Endothelial cell of umbilical vein (primary cell): ENCODE measurements at regions not wholly inside any gene's neighbourhood (a gene's known extent, or its start where the extent isn't known, plus 50 kb on each side); places are given as distances from the start of the nearest gene placed in this dataset.

Experiments used
- BruUV-seq: library from RNA; stranded (reverse); fragments of 400-500 nt; replicated peaks from 2 replicates; lab custom pipeline; 2021; lab: Mats Ljungman, UMichigan
- CTCF ChIA-PET: fragments of 300-600, 350-600 bp; sonication (Branson Sonifier 250); formaldehyde crosslinking; loops from one replicate; lab custom pipeline; 2021; ENCODE audit warnings: antibody characterized with exemption, inconsistent platforms; lab: Charles Lee
- POLR2A ChIA-PET: fragments of 300-600, 350-600 bp; sonication (Branson Sonifier 250); formaldehyde crosslinking; loops from one replicate; lab custom pipeline; 2021; ENCODE audit warnings: antibody characterized with exemption, inconsistent platforms; lab: Charles Lee
- DNase-seq: peaks from one replicate; pipeline ENCODE4 v3.0.0-alpha.2; 2011; ENCODE audit warnings: low read depth, low spot score
- FAIRE-seq: peaks from 2 replicates; lab custom pipeline; 2011; peaks lifted over from hg19 to GRCh38; lab: Jason Lieb, UNC
- H2AFZ ChIP-seq: 2 replicates; pipeline ENCODE4 v1.6.0; 2012; ENCODE audit warnings: low read depth, low read length, control low read depth, inconsistent platforms
- H3K27ac ChIP-seq: 2 replicates; pipeline ENCODE4 v1.5.1; 2011; ENCODE audit warnings: low read depth, mild to moderate bottlenecking, control low read depth, low read length, moderate library complexity; ENCODE audit not compliant: insufficient read depth
- H3K27me3 ChIP-seq, 2 experiments: 2 replicates each; pipeline versions ENCODE4 v1.6.0 to v1.6.1; 2011; ENCODE audit warnings: low read length in 2 of 2, mixed read lengths in 1 of 2; ENCODE audit not compliant: control insufficient read depth in 2 of 2, insufficient read depth in 2 of 2
- H3K36me3 ChIP-seq, 2 experiments: 2 replicates in 1 of 2; 3 replicates in 1 of 2; pipeline ENCODE4 v1.5.1; 2011; ENCODE audit warnings: low read length in 2 of 2, mild to moderate bottlenecking in 1 of 2, moderate library complexity in 1 of 2; ENCODE audit not compliant: control insufficient read depth in 2 of 2, insufficient read depth in 2 of 2; ENCODE audit errors: extremely low read depth in 1 of 2
- H3K4me1 ChIP-seq: 3 replicates; pipeline ENCODE4 v1.5.1; 2011; ENCODE audit warnings: mild to moderate bottlenecking, low read length; ENCODE audit not compliant: control insufficient read depth, insufficient read depth; ENCODE audit errors: extremely low read depth
- H3K4me2 ChIP-seq: 2 replicates; pipeline ENCODE4 v1.6.1; 2011; ENCODE audit warnings: low read length, control low read depth, mixed read lengths; ENCODE audit not compliant: insufficient read depth
- H3K4me3 ChIP-seq, 3 experiments: fragments of 200-600 bp in 1 of 3; sonication (generic), shearing (Covaris generic) in 1 of 3; replicated peaks in 1 of 3; 2 replicates each; pipeline ENCODE4 v1.5.1; 2011 to 2016; ENCODE audit warnings: control low read depth in 3 of 3, low read length in 3 of 3, mild to moderate bottlenecking in 2 of 3, inconsistent platforms in 1 of 3, low read depth in 1 of 3, moderate library complexity in 1 of 3; ENCODE audit not compliant: insufficient read depth in 1 of 3
- H3K79me2 ChIP-seq: 2 replicates; pipeline ENCODE4 v1.6.0; 2012; ENCODE audit warnings: low read length, inconsistent platforms; ENCODE audit not compliant: control insufficient read depth, insufficient read depth
- H3K9ac ChIP-seq: replicated peaks from 2 replicates; pipeline ENCODE3; 2011; ENCODE audit warnings: low read length, control low read depth; ENCODE audit not compliant: insufficient read depth; ENCODE audit errors: extremely low read depth
- H3K9me1 ChIP-seq: replicated peaks from 3 replicates; pipeline ENCODE4 v1.6.0; 2011; ENCODE audit warnings: mild to moderate bottlenecking, low read length; ENCODE audit not compliant: control insufficient read depth, insufficient read depth; ENCODE audit errors: extremely low read depth
- H3K9me3 ChIP-seq: replicated peaks from 2 replicates; pipeline ENCODE4 v1.5.1; 2012; ENCODE audit warnings: low read length, inconsistent platforms; ENCODE audit not compliant: control insufficient read depth, insufficient read depth
- H4K20me1 ChIP-seq: replicated peaks from 2 replicates; pipeline ENCODE3; 2011; ENCODE audit warnings: mild to moderate bottlenecking, low read length; ENCODE audit not compliant: control insufficient read depth, insufficient read depth; ENCODE audit errors: extremely low read depth
- CTCF ChIP-seq, 2 donors: IDR thresholded peaks; 1 replicate in 1 of 2; 2 replicates in 1 of 2; pipeline ENCODE4 v1.5.1; 2011; ENCODE audit warnings: low read length in 2 of 2, mild to moderate bottlenecking in 2 of 2, moderate library complexity in 2 of 2, control low read depth in 1 of 2, inconsistent platforms in 1 of 2, low read depth in 1 of 2; ENCODE audit not compliant: insufficient read depth in 1 of 2; ENCODE audit errors: extremely low read depth in 1 of 2
- EZH2 ChIP-seq: IDR thresholded peaks from 2 replicates; pipeline ENCODE4 v1.6.1; 2012; ENCODE audit warnings: borderline replicate concordance, low read depth, mild to moderate bottlenecking, moderate library complexity, low read length, inconsistent platforms; ENCODE audit not compliant: severe bottlenecking
- FOS ChIP-seq: IDR thresholded peaks from 2 replicates; pipeline ENCODE4 v1.6.1; 2011; ENCODE audit warnings: mild to moderate bottlenecking, low read length, moderate library complexity, borderline replicate concordance; ENCODE audit not compliant: insufficient read depth
- GATA2 ChIP-seq: IDR thresholded peaks from 2 replicates; pipeline ENCODE4 v1.7.0; 2011; ENCODE audit warnings: low read depth, mild to moderate bottlenecking, moderate library complexity, mixed read lengths, low read length; ENCODE audit not compliant: insufficient read length, insufficient read depth
- JUN ChIP-seq: IDR thresholded peaks from 2 replicates; pipeline ENCODE4 v1.6.1; 2011; ENCODE audit warnings: borderline replicate concordance, low read depth; ENCODE audit not compliant: insufficient read length, insufficient read depth
- MAX ChIP-seq: IDR thresholded peaks from 2 replicates; pipeline ENCODE4 v1.6.1; 2011; ENCODE audit not compliant: insufficient read depth, insufficient read length
- MYC ChIP-seq: IDR thresholded peaks from one replicate; pipeline ENCODE4 v1.6.1; 2011; ENCODE audit warnings: mild to moderate bottlenecking, low read depth, low read length
- POLR2A ChIP-seq: IDR thresholded peaks from 2 replicates; pipeline ENCODE4 v1.6.1; 2012; ENCODE audit warnings: low read depth, mild to moderate bottlenecking, control low read depth, low read length
- POLR2AphosphoS5 ChIP-seq: IDR thresholded peaks from 2 replicates; pipeline ENCODE4 v1.6.1; 2012; ENCODE audit warnings: low read depth, mild to moderate bottlenecking, control low read depth, low read length, moderate library complexity; ENCODE audit not compliant: insufficient read depth
- dilution Hi-C: fragments of 300-500 bp; cut with MboI; formaldehyde crosslinking; loops from one replicate; pipeline ENCODE4 v1.15.0; 2019; ENCODE audit warnings: low sequenced_read_pairs; ENCODE audit not compliant: extremely low pct_ligation_motif_present
- intact Hi-C: fragments of 100-400 bp; cut with micrococcal nuclease; formaldehyde crosslinking; loops from one replicate; pipeline ENCODE4 v1.10.0; 2022

- ChIA-PET CTCF (no interaction called here), POLR2A (no interaction called here)
- Histone ChIP-seq H3K27ac (no peak overlapping the region), H3K9me1 (no peaks in the 10 kb centered on the region), H3K27me3 (no peaks in the 10 kb centered on the region), H2AFZ (no peak overlapping the region), H3K4me1 (no peaks in the 10 kb centered on the region), H3K36me3 (no peaks in the 10 kb centered on the region), H3K4me2 (no peak overlapping the region), H3K9ac (no peak overlapping the region), H3K4me3 (no peak overlapping the region), H3K9me3 (no peaks in the 10 kb centered on the region), H4K20me1 (no peaks in the 10 kb centered on the region), H3K79me2 (no peaks in the 10 kb centered on the region)
- no peak for DNase-seq
- intact Hi-C loops (no loop called here), dilution Hi-C loops (no loop called here)
- TF ChIP-seq JUN, result no peak
- TF ChIP-seq FOS, result no peak
- no peak for TF ChIP-seq MAX
- TF ChIP-seq MYC, result no peak
- no peak for TF ChIP-seq GATA2
- TF ChIP-seq EZH2, result no peak
- no peak for TF ChIP-seq POLR2AphosphoS5
- no peak for TF ChIP-seq CTCF (IDR thresholded peaks at IDR 0.05; ENCODE audit: extremely low read depth in 1 of 2, insufficient read depth in 1 of 2, low read depth in 1 of 2, low read length in 2 of 2)
- no peak for TF ChIP-seq POLR2A
- BruUV-seq, result no TSS peak
- FAIRE-seq, result no peak
These were observed 169.1 kb upstream of the SOX1 start for GRCh38 chr13:111897846-111898215.
